GM19025 (cell line): ENCODE measurements at regions not wholly inside any gene's neighbourhood (a gene's known extent, or its start where the extent isn't known, plus 50 kb on each side); places are given as distances from the start of the nearest gene placed in this dataset.

ENCODE experiments used
- ATAC-seq: cut with Tn5 transposase; IDR thresholded peaks from one replicate; pipeline ENCODE4 v1.9.1; 2021; ENCODE audit warnings: mild to moderate bottlenecking, low read depth, moderate library complexity; ENCODE audit not compliant: unreplicated experiment

DNA sequence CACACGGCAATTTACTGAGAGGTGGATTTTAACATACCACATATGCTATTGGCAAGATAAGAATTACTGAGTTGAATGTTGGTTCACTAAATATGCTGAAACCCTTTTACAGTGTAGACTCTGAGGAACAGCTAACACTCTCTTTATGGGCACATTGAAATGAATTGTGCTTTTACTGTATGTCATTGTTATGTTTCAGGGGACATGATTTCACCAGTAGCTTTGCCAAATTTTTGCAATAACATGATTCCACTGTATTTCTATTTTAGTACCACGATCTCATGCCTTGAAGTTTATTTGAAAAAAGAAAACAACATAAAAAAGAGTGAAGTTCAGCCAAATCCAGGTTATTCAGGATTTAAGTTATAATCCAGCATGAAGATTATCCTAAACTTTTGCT is 188.5 kb downstream of the HLX start:
- ATAC-seq, result no peak

- ATAC-seq, result peak; percentile 85
These were observed 190.1 kb downstream of the HLX start for GRCh38 chr1:221069178-221069903.

GRCh38 chr1:221069986-221070385 is 190.7 kb downstream of the HLX start:
- no peak for ATAC-seq

DNA sequence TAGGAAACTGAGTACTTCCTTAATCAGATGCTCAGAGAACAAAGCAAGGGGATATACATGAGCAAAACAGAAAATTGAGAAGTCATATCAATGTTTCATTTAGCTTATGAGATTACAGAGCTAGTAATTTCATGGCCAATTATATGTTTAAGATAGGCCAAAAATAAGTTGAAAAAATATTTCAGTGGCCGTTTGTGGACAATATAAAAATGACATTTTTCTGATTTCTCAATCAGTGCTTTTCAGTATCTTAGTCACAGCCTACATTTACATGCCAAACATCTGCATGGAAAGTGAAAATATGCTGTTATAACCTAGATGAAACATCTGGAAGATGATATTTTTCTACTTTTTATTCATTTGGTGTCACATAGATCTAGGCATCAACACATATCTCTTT is 192.5 kb downstream of the HLX start:
- no peak for ATAC-seq

DNA sequence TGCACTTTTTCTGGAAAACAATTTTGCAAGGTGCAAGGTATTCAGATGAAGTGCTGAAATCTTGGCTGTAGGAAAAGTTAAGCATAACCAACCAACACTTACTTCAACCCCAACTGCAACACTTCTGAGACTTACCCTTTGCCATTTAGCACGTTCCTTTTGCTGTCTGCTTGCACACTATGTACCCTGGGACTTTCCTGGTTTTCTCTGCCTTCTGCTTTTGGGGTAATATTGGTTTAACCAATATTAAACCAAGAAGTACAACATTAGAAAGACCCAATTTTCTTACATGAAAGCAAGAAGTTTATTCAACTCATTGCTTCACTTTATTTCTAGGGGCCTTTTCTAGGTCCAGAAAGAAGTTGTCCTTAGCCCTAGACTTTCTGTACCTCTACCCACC is 193.0 kb downstream of the HLX start:
- no peak for ATAC-seq

DNA sequence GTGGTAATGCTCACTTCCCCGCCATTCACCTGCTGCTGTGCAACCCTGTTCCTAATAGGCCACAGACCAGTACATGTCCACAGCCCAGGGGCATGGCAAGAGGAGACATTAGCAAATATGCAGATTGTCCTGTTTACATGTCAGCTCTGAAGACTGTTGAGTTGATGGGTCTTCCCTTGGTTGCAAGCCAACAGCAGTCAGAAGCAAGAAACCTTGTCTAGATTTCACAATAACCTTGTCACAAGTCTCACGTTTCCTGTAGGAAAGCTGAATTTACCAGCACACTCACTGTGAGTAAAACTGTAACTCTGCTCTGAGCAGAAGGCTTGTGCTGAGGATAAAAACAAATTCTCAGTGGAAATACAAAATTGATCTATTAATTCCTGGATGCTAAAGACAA is 195.1 kb downstream of the HLX start:
- ATAC-seq, result no peak

DNA sequence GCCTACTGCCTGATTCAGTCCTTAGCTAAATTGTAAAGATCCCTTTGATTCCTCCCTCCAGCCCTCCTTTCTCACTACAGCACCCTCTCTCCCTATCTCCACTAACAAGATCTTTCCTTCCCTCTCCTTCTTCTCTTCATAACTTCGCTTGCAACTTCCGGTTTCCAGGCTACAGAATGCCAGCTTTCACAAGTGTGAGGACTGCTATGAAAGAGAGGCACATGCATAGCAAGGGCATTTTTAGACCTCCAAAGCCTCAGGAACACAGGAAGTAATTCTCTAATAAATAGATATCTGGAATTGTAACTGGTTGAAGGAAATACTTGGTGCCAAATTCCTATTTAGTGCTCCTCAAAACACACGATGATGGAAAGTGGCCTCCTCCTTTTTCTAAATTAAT is 196.7 kb downstream of the HLX start:
- ATAC-seq, result no peak

DNA sequence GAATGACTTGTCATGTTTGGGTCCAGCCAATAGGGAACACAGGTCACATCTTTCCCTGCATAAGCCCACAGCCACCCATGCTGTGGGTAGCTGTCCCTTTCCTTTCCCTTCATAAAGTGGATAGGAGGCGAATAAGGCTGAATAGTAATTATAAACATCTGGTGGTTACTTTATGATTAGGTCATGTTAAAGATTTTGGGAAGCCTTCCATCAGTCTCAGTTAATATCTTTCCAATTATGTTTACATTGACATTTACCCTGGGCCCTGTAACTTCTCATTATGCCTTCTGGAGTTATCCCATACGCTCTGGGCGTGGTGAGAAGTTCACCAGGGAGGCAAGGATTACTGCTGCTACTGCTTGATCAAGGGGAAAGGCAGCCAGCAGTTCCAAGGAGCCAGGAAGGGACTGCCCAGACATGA is 197.2 kb downstream of the HLX start:
- no peak for ATAC-seq

GRCh38 chr1:221078260-221078965 is 199.2 kb downstream of the HLX start:
- no peak for ATAC-seq

- ATAC-seq, result no peak
These were observed 204.7 kb downstream of the HLX start for GRCh38 chr1:221083902-221084301.

DNA sequence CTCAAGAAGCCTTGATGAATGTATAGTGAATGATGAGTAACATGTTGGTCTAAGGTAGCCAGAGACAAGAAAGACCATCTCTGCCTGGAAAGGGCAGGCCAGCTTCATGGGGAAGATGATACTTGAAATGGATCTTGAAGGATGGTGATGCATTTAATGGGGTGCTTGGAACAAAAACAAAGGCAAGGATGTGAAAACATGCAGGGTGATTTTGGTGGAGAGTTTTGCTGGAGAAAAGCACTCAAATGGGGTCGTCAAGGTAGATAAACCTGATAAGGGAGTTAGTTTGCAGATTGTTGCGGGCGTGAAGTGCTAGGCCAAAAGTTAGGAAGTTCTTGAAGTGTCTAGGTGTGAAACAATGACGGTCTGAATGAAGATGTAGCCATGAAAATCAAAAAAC is 205.4 kb downstream of the HLX start:
- ATAC-seq, result no peak

DNA sequence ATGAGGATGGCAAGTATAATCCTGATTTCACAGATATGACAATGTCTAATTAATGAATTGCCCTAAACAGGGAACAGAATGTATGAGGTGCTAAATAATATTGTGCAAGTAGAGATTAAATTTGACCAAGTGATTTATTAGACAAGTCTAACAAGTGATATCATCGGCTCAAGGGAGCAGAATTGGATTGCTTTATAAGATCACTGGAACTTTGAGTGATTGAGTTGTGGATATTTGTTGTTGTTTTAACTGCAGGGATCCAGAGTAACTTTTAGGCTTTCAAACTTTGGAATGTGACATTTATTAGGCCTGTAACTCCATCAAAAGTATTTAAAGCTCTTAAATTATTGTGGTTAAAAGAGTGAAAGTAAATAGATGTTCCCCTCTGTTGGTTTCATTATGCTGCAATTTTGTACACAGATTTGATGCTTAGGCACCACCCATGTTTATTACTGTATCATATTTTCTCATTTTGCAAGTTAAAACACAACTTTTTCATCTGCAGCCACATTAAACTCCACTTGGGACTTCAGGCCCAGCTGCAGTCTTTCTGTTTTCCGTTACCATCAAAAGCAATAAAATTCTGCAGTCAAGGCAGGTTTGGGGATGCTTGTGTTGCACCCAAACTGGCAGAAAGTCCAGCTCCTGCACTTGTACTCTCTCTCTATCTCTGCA is 206.6 kb downstream of the HLX start:
- no peak for ATAC-seq

DNA sequence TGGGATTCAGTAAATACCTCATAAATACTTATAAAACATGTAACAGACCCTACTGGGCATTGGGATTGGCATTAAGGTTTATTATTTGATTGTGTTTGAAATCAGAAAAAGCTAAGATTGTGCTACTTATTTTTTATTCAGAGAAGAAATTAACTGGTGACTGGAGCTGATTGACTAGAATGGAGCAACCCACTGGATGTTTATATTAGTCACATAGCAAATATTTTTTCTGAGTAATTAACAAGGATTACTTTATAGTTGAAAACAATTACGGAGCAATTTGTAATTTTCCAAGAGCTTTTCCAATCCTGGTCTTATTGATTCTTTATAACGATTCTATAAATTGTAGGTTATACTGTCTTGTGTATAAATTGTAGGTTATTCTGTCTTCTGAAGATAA is 208.7 kb downstream of the HLX start:
- ATAC-seq, result no peak

GRCh38 chr1:221089273-221089672 is 210.0 kb downstream of the HLX start:
- no peak for ATAC-seq

DNA sequence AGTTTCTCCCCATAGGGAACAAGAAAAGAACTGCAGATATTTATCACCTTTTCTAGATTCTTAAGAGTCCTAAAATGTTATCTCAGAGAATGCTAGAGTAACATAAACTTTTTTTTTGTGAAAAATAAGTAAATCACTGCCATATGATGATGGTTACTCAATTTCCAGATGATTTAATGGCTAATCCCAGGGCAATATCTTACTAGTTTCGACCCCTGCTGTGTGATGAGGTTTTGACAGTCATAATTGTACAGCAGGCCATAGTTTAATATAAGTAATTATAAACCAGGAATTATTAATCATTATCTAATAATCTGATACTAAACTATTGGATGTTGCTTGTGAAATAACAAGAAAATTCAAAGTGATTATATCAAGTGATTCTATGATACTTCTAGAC is 210.6 kb downstream of the HLX start:
- ATAC-seq, result no peak

DNA sequence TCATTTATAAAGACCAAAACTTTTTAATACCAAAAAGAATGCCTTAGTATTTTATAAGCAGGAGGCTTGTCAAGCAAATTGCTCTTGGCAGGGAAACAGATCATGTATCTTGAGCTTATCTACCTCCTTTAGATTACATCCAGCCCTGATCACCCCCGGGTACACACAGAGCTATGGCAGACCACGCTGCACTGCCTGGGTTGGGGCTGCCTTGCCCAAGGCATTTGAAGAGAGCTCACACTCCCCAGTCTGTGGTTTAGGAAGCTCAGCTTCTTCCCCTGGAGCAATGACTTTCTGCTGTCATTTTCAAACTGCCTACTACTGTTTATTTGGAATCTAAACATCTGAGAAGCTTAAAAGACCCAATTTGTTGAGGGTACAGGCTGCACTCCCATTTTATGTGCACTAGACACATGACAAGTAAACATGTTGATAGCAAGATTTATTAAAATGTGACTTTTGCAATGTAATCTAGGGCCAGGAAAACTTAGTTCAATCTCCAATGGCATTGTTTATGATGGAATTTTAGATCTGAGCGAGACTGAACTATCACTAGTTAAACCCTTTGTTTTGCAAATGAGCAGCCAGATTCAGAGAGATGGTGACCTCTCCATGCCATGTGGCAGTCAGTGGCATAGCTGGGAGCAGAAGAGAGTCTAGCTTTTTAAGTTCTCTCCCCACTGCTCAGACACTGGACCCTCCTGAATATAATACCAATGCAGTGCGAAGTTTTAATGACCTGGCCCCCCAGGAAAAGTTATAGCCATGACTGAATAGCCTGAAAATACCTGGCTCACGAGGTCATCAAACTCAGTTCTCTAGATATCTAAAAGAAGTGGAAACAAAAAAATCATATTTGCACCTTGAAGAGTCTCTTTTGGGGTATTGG is 214.9 kb downstream of the HLX start:
- ATAC-seq, result no peak

- ATAC-seq, result no peak
These were observed 218.4 kb downstream of the HLX start for GRCh38 chr1:221097479-221098281.

DNA sequence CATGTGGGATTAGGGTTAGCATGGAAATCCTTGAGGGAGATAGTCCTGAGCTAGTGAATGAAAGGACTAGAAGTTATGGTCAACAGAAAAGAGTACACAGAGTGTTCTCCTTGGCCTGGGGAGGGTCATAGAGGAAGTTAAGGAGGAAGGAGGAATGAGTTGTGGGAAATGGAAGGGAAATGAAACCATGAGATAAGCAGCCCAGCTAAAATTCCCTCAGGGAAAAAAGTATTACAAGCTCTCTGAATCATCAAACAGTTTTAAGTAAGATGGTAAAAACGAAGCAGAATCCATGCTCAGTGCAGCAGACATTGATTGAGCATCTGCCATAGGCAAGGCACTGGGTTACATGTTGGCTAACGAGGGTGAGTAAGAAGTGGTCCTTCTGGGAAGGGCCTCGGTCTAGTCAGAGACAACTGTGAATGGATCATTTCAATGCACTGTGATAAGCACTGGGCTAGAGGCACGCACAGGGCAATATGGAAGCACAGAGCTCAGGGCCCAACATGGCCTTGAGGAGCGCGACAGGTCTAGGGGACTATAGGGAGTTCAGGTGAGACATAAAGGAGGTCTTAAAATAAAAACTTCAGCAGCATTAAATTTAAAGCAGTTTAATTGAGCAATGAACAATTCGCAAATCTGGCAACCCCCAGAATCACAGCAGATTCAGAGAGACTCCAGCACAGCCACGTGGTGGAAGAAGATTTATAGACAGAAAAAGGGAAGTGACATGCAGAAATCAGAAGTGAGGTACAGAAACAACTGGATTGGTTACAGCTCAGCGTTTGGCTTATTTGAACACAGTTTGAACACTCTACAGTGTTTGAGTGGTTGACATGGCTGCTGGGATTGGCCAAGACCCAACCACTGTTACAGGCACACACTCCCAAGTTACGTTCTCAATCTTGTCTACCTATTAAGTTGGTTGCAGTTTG is 219.5 kb downstream of the HLX start:
- no peak for ATAC-seq
